Activated T-cell treated with anti-CD3 and anti-CD28 coated beads, Interleukin-2, amount 50 U/mL, for 24 hours (primary cell): ENCODE measurements at regions not wholly inside any gene's neighbourhood (a gene's known extent, or its start where the extent isn't known, plus 50 kb on each side); places are given as distances from the start of the nearest gene placed in this dataset.
"Not testable (repeated sequence)": the region's sequence is repeated elsewhere in the genome, so short reads cannot be mapped to it uniquely, and the experiment has no call there.

Experiments used
- DNase-seq: peaks from one replicate; pipeline ENCODE4 v3.0.0-alpha.2; 2020
- H3K27ac Mint-ChIP-seq: 2 replicates; pipeline ENCODE4 v1.8.0; 2020; ENCODE audit warnings: mild to moderate bottlenecking, mixed read lengths
- H3K27me3 Mint-ChIP-seq: 2 replicates; pipeline ENCODE4 v1.8.0; 2020; ENCODE audit warnings: mixed read lengths
- H3K36me3 Mint-ChIP-seq: 2 replicates; pipeline ENCODE4 v1.8.0; 2020; ENCODE audit warnings: low read depth, mixed read lengths
- H3K4me1 Mint-ChIP-seq: 2 replicates; pipeline ENCODE4 v1.8.0; 2020; ENCODE audit warnings: low read depth, mixed read lengths
- H3K4me3 Mint-ChIP-seq: 2 replicates; pipeline ENCODE4 v1.8.0; 2020; ENCODE audit warnings: mild to moderate bottlenecking, moderate library complexity, mixed read lengths
- H3K9me3 Mint-ChIP-seq: 2 replicates; pipeline ENCODE4 v1.8.0; 2020; ENCODE audit warnings: mixed read lengths

GRCh38 chr16:61540216-61540615 is 496.0 kb downstream of the CDH8 start:
- Mint-ChIP-seq H3K36me3 (no peaks in the 10 kb centered on the region), H3K27me3 (no peaks in the 10 kb centered on the region), H3K4me1 (no peaks in the 10 kb centered on the region), H3K9me3 (peaks cover 40% of the 10 kb centered on the region), H3K4me3 (no peak overlapping the region), H3K27ac (no peak overlapping the region)
- no peak for DNase-seq

GRCh38 chr16:61530697-61531096 is 505.5 kb downstream of the CDH8 start:
- Mint-ChIP-seq H3K36me3 (no peaks in the 10 kb centered on the region), H3K4me1 (no peaks in the 10 kb centered on the region), H3K4me3 (no peak overlapping the region), H3K27me3 (no peaks in the 10 kb centered on the region), H3K9me3 (peaks cover 30% of the 10 kb centered on the region), H3K27ac (no peak overlapping the region)
- DNase-seq, result no peak

GRCh38 chr16:61500851-61501250 is 535.4 kb downstream of the CDH8 start:
- no peaks in the 10 kb centered on the region for H3K4me1 Mint-ChIP-seq
- no peak for DNase-seq
- no peaks in the 10 kb centered on the region for H3K36me3 Mint-ChIP-seq
- peaks cover 30% of the 10 kb centered on the region for H3K9me3 Mint-ChIP-seq
- no peak overlapping the region for H3K4me3 Mint-ChIP-seq
- no peaks in the 10 kb centered on the region for H3K27me3 Mint-ChIP-seq
- no peak overlapping the region for H3K27ac Mint-ChIP-seq

- H3K4me3 Mint-ChIP-seq, result no peak overlapping the region
- DNase-seq, result no peak
- H3K27ac Mint-ChIP-seq, result no peak overlapping the region
- peaks cover 35% of the 10 kb centered on the region for H3K9me3 Mint-ChIP-seq
- H3K4me1 Mint-ChIP-seq, result no peaks in the 10 kb centered on the region
- H3K36me3 Mint-ChIP-seq, result no peaks in the 10 kb centered on the region
- no peaks in the 10 kb centered on the region for H3K27me3 Mint-ChIP-seq
Observed at GRCh38 chr16:61480250-61480649, 556.0 kb downstream of the CDH8 start.

GRCh38 chr16:61471737-61472136 is 564.5 kb downstream of the CDH8 start:
- Mint-ChIP-seq H3K36me3 (no peaks in the 10 kb centered on the region), H3K27me3 (no peaks in the 10 kb centered on the region), H3K9me3 (peaks cover 32% of the 10 kb centered on the region), H3K4me1 (no peaks in the 10 kb centered on the region), H3K4me3 (no peak overlapping the region), H3K27ac (no peak overlapping the region)
- no peak for DNase-seq

GRCh38 chr16:61471023-61471422 is 565.2 kb downstream of the CDH8 start:
- Mint-ChIP-seq H3K27me3 (no peaks in the 10 kb centered on the region), H3K9me3 (peaks cover 34% of the 10 kb centered on the region), H3K4me1 (no peaks in the 10 kb centered on the region), H3K27ac (no peak overlapping the region), H3K4me3 (no peak overlapping the region), H3K36me3 (no peaks in the 10 kb centered on the region)
- DNase-seq, result no peak

GRCh38 chr16:61465285-61465684 is 571.0 kb downstream of the CDH8 start:
- peaks cover 18% of the 10 kb centered on the region for H3K9me3 Mint-ChIP-seq
- H3K4me3 Mint-ChIP-seq, result no peak overlapping the region
- no peak overlapping the region for H3K27ac Mint-ChIP-seq
- DNase-seq, result no peak
- no peaks in the 10 kb centered on the region for H3K27me3 Mint-ChIP-seq
- H3K4me1 Mint-ChIP-seq, result no peaks in the 10 kb centered on the region
- H3K36me3 Mint-ChIP-seq, result no peaks in the 10 kb centered on the region

- Mint-ChIP-seq H3K9me3 (peaks cover 21% of the 10 kb centered on the region), H3K4me3 (no peak overlapping the region), H3K27ac (no peak overlapping the region), H3K27me3 (no peaks in the 10 kb centered on the region), H3K4me1 (no peaks in the 10 kb centered on the region), H3K36me3 (no peaks in the 10 kb centered on the region)
- no peak for DNase-seq
Observed at GRCh38 chr16:61460020-61460419, 576.2 kb downstream of the CDH8 start.

- DNase-seq, result no peak
- H3K9me3 Mint-ChIP-seq, result peaks cover 30% of the 10 kb centered on the region
- H3K4me3 Mint-ChIP-seq, result no peak overlapping the region
- no peaks in the 10 kb centered on the region for H3K36me3 Mint-ChIP-seq
- no peaks in the 10 kb centered on the region for H3K4me1 Mint-ChIP-seq
- H3K27ac Mint-ChIP-seq, result no peak overlapping the region
- H3K27me3 Mint-ChIP-seq, result no peaks in the 10 kb centered on the region
Observed at GRCh38 chr16:61435346-61435745, 600.9 kb downstream of the CDH8 start.

- H3K36me3 Mint-ChIP-seq, result no peaks in the 10 kb centered on the region
Observed at GRCh38 chr16:61432421-61432820, 603.8 kb downstream of the CDH8 start.

GRCh38 chr16:61421111-61421510 is 615.1 kb downstream of the CDH8 start:
- no peaks in the 10 kb centered on the region for H3K4me1 Mint-ChIP-seq
- peaks cover 36% of the 10 kb centered on the region for H3K9me3 Mint-ChIP-seq
- no peaks in the 10 kb centered on the region for H3K36me3 Mint-ChIP-seq
- H3K27ac Mint-ChIP-seq, result no peak overlapping the region
- no peak for DNase-seq
- no peak overlapping the region for H3K4me3 Mint-ChIP-seq
- no peaks in the 10 kb centered on the region for H3K27me3 Mint-ChIP-seq

More at GRCh38 chr16:61432421-61432820, 603.8 kb downstream of the CDH8 start:
- Mint-ChIP-seq H3K27ac (no peak overlapping the region), H3K9me3 (peaks cover 27% of the 10 kb centered on the region), H3K4me1 (no peaks in the 10 kb centered on the region), H3K4me3 (no peak overlapping the region), H3K27me3 (no peaks in the 10 kb centered on the region)
- no peak for DNase-seq

GRCh38 chr16:61419791-61420190 is 616.4 kb downstream of the CDH8 start:
- DNase-seq, result no peak
- Mint-ChIP-seq H3K36me3 (no peaks in the 10 kb centered on the region), H3K9me3 (peaks cover 33% of the 10 kb centered on the region), H3K27ac (no peak overlapping the region), H3K4me3 (no peak overlapping the region), H3K27me3 (no peaks in the 10 kb centered on the region), H3K4me1 (no peaks in the 10 kb centered on the region)

- not testable (repeated sequence) for H3K27ac Mint-ChIP-seq, H3K4me3 Mint-ChIP-seq, H3K27me3 Mint-ChIP-seq, DNase-seq, H3K36me3 Mint-ChIP-seq, H3K4me1 Mint-ChIP-seq
- H3K9me3 Mint-ChIP-seq, result peaks cover 37% of the 10 kb centered on the region
Observed at GRCh38 chr16:61418802-61419201, 617.4 kb downstream of the CDH8 start.

GRCh38 chr16:61415126-61415525 is 621.1 kb downstream of the CDH8 start:
- DNase-seq, result no peak
- H3K36me3 Mint-ChIP-seq, result no peaks in the 10 kb centered on the region
- H3K27me3 Mint-ChIP-seq, result no peaks in the 10 kb centered on the region
- H3K27ac Mint-ChIP-seq, result no peak overlapping the region
- peaks cover 34% of the 10 kb centered on the region for H3K9me3 Mint-ChIP-seq
- no peaks in the 10 kb centered on the region for H3K4me1 Mint-ChIP-seq
- H3K4me3 Mint-ChIP-seq, result no peak overlapping the region

- Mint-ChIP-seq H3K36me3 (no peaks in the 10 kb centered on the region), H3K27me3 (no peaks in the 10 kb centered on the region), H3K27ac (no peak overlapping the region), H3K4me1 (no peaks in the 10 kb centered on the region), H3K4me3 (no peak overlapping the region), H3K9me3 (peaks cover 29% of the 10 kb centered on the region)
- DNase-seq, result no peak
Observed at GRCh38 chr16:61413021-61413420, 623.2 kb downstream of the CDH8 start.

- H3K9me3 Mint-ChIP-seq, result peaks cover 27% of the 10 kb centered on the region
- H3K27me3 Mint-ChIP-seq, result no peaks in the 10 kb centered on the region
- no peaks in the 10 kb centered on the region for H3K4me1 Mint-ChIP-seq
- no peak for DNase-seq
- no peak overlapping the region for H3K27ac Mint-ChIP-seq
- no peak overlapping the region for H3K4me3 Mint-ChIP-seq
- no peaks in the 10 kb centered on the region for H3K36me3 Mint-ChIP-seq
Observed at GRCh38 chr16:61412562-61412961, 623.7 kb downstream of the CDH8 start.
